HCT116 (cell line): ENCODE measurements at regions not wholly inside any gene's neighbourhood (a gene's known extent, or its start where the extent isn't known, plus 50 kb on each side); places are given as distances from the start of the nearest gene placed in this dataset.

Source experiments
- ATAC-seq: fragments of 200-7000 bp; cut with Tn5 transposase; 2 replicates; pipeline ENCODE4 v1.9.1; 2020; ENCODE audit warnings: mild to moderate bottlenecking, moderate library complexity
- BruUV-seq: library from RNA; stranded (reverse); fragments of 400-500 nt; replicated peaks from 2 replicates; lab custom pipeline; 2021; lab: Mats Ljungman, UMichigan
- CTCF ChIA-PET: fragments of 300-600 bp; sonication (Branson Sonifier 250); formaldehyde crosslinking; loops from one replicate; lab custom pipeline; 2021; ENCODE audit warnings: antibody characterized with exemption; lab: Charles Lee
- POLR2A ChIA-PET: fragments of 300-600, 350-600 bp; sonication (Branson Sonifier 250); formaldehyde crosslinking; loops from one replicate; lab custom pipeline; 2021; ENCODE audit warnings: antibody characterized with exemption; lab: Charles Lee
- RAD21 ChIA-PET, 2 experiments: fragments of 300-600 bp; sonication (Branson Sonifier 250); formaldehyde crosslinking; loops; one replicate each; lab custom pipeline; 2023; ENCODE audit warnings: low total read pairs in 2 of 2; ENCODE audit not compliant: uncharacterized antibody in 2 of 2, unreplicated experiment in 2 of 2, low non-redundant PET in 1 of 2; lab: Charles Lee
- DNase-seq: peaks from one replicate; pipeline ENCODE4 v3.0.0-alpha.2; 2010; ENCODE audit warnings: low read depth, low spot score
- H2AFZ ChIP-seq: fragments of 200-600 bp; shearing (Covaris generic), sonication (generic); 2 replicates; pipeline ENCODE4 v1.6.1; 2017; ENCODE audit warnings: low read depth, mixed run types, mixed read lengths, antibody characterized with exemption, low read length; ENCODE audit not compliant: poor library complexity, severe bottlenecking
- H3K27ac ChIP-seq: 2 replicates; pipeline ENCODE4 v1.5.1; 2012; ENCODE audit warnings: low read depth, low read length
- H3K27me3 ChIP-seq: fragments of 200-600 bp; sonication (generic); 2 replicates; pipeline ENCODE4 v1.6.1; 2016; ENCODE audit warnings: mixed run types, low read length, mixed read lengths; ENCODE audit not compliant: insufficient read depth
- H3K36me3 ChIP-seq, 2 experiments: fragments of 200-500 bp in 1 of 2; fragments of 200-600 bp in 1 of 2; sonication (Bioruptor generic) in 1 of 2; sonication (generic) in 1 of 2; 2 replicates each; pipeline versions ENCODE4 v1.5.1 to v1.6.1; 2014 to 2016; ENCODE audit warnings: low read length in 2 of 2, inconsistent platforms in 1 of 2, mixed read lengths in 1 of 2, mixed run types in 1 of 2; ENCODE audit not compliant: insufficient read depth in 2 of 2, control insufficient read depth in 1 of 2
- H3K4me1 ChIP-seq, 2 experiments: fragments of 200-600 bp in 1 of 2; sonication (generic) in 1 of 2; 2 replicates each; pipeline versions ENCODE4 v1.5.1 to v1.6.1; 2012 to 2017; ENCODE audit warnings: low read length in 2 of 2, inconsistent platforms in 1 of 2, mild to moderate bottlenecking in 1 of 2, mixed read lengths in 1 of 2, mixed run types in 1 of 2, moderate library complexity in 1 of 2; ENCODE audit not compliant: insufficient read depth in 2 of 2, control insufficient read depth in 1 of 2
- H3K4me2 ChIP-seq: fragments of 200-600 bp; sonication (generic); 2 replicates; pipeline ENCODE4 v1.6.1; 2017; ENCODE audit warnings: mixed run types, low read length, mixed read lengths
- H3K4me3 ChIP-seq, 2 experiments: fragments of 200-600 bp in 1 of 2; sonication (generic) in 1 of 2; replicated peaks in 1 of 2; 2 replicates each; pipeline ENCODE4 v1.5.1; 2011 to 2016; ENCODE audit warnings: low read length in 2 of 2, control low read depth in 1 of 2, low read depth in 1 of 2, mild to moderate bottlenecking in 1 of 2, mixed read lengths in 1 of 2, mixed run types in 1 of 2
- H3K79me2 ChIP-seq: fragments of 200-600 bp; sonication (generic); 2 replicates; pipeline ENCODE4 v1.6.1; 2017; ENCODE audit warnings: mild to moderate bottlenecking, mixed run types, low read length, moderate library complexity, mixed read lengths; ENCODE audit not compliant: insufficient read depth
- H3K9ac ChIP-seq: fragments of 200-600 bp; sonication (generic); 2 replicates; pipeline ENCODE4 v1.6.1; 2016; ENCODE audit warnings: low read length, mixed read lengths
- H3K9me2 ChIP-seq: fragments of 200-600 bp; sonication (generic), shearing (Covaris generic); 2 replicates; pipeline ENCODE4 v1.6.1; 2017; ENCODE audit warnings: mixed run types, mild to moderate bottlenecking, moderate library complexity; ENCODE audit not compliant: insufficient read depth
- H3K9me3 ChIP-seq, 2 experiments: fragments of 200-500 bp in 1 of 2; fragments of 200-600 bp in 1 of 2; sonication (Bioruptor generic) in 1 of 2; sonication (generic) in 1 of 2; 2 replicates each; pipeline ENCODE4 v1.6.1; 2014 to 2017; ENCODE audit warnings: low read length in 2 of 2, mixed read lengths in 2 of 2, inconsistent platforms in 1 of 2, low read depth in 1 of 2, mild to moderate bottlenecking in 1 of 2, mixed run types in 1 of 2, moderate library complexity in 1 of 2; ENCODE audit not compliant: control insufficient read depth in 1 of 2, insufficient read depth in 1 of 2
- H4K20me1 ChIP-seq: fragments of 200-600 bp; sonication (generic), shearing (Covaris generic); 2 replicates; pipeline ENCODE4 v1.6.1; 2017; ENCODE audit warnings: mixed run types, mild to moderate bottlenecking, moderate library complexity; ENCODE audit not compliant: insufficient read depth
- CBX3 ChIP-seq: IDR thresholded peaks from 2 replicates; pipeline ENCODE4 v1.6.1; 2012; ENCODE audit warnings: low read depth
- CEBPB ChIP-seq: IDR thresholded peaks from 2 replicates; pipeline ENCODE4 v1.6.1; 2012; ENCODE audit warnings: low read depth
- ELF1 ChIP-seq: IDR thresholded peaks from 2 replicates; pipeline ENCODE4 v1.6.1; 2012; ENCODE audit warnings: low read depth, borderline replicate concordance
- EZH2 ChIP-seq: fragments of 200-600 bp; sonication (generic); IDR thresholded peaks from 2 replicates; pipeline ENCODE4 v1.6.1; 2017; ENCODE audit warnings: antibody characterized with exemption, mixed run types
- EZH2phosphoT487 ChIP-seq: fragments of 200-600 bp; IDR thresholded peaks from 2 replicates; pipeline ENCODE4 v1.6.1; 2018; ENCODE audit warnings: antibody characterized with exemption, borderline replicate concordance
- FOSL1 ChIP-seq: IDR thresholded peaks from 2 replicates; pipeline ENCODE4 v1.6.1; 2012; ENCODE audit warnings: low read depth
- JUND ChIP-seq: IDR thresholded peaks from 2 replicates; pipeline ENCODE4 v1.6.1; 2012
- MAX ChIP-seq: IDR thresholded peaks from 2 replicates; pipeline ENCODE4 v1.6.1; 2012
- POLR2A ChIP-seq: IDR thresholded peaks from 2 replicates; pipeline ENCODE4 v1.7.0; 2011; ENCODE audit warnings: borderline replicate concordance; ENCODE audit not compliant: insufficient read depth, insufficient read length; ENCODE audit errors: extremely low read depth
- POLR2AphosphoS5 ChIP-seq: IDR thresholded peaks from 2 replicates; pipeline ENCODE4 v1.6.1; 2011; ENCODE audit warnings: mild to moderate bottlenecking, low read depth, low read length, moderate library complexity
- REST ChIP-seq: IDR thresholded peaks from 2 replicates; pipeline ENCODE4 v1.6.1; 2012; ENCODE audit warnings: low read depth
- SIN3A ChIP-seq: IDR thresholded peaks from 2 replicates; pipeline ENCODE4 v1.6.1; 2012; ENCODE audit warnings: low read depth
- SP1 ChIP-seq: IDR thresholded peaks from 2 replicates; pipeline ENCODE4 v1.6.1; 2012; ENCODE audit warnings: low read depth
- SRF ChIP-seq: IDR thresholded peaks from 2 replicates; pipeline ENCODE4 v1.6.1; 2012; ENCODE audit warnings: low read depth
- TCF7L2 ChIP-seq: IDR thresholded peaks from 2 replicates; pipeline ENCODE4 v1.7.0; 2011; ENCODE audit warnings: borderline replicate concordance, inconsistent platforms; ENCODE audit not compliant: insufficient read depth, insufficient read length; ENCODE audit errors: extremely low read depth
- YY1 ChIP-seq: IDR thresholded peaks from 2 replicates; pipeline ENCODE4 v1.6.1; 2011; ENCODE audit warnings: low read length, low read depth, moderate library complexity, mild to moderate bottlenecking; ENCODE audit not compliant: insufficient replicate concordance; ENCODE audit errors: extremely low read depth
- ZBTB33 ChIP-seq: IDR thresholded peaks from 2 replicates; pipeline ENCODE4 v1.6.1; 2011; ENCODE audit warnings: mild to moderate bottlenecking, low read length, moderate library complexity; ENCODE audit not compliant: insufficient replicate concordance; ENCODE audit errors: extremely low read depth
- ZFX ChIP-seq: fragments of 450-650 bp; IDR thresholded peaks from 2 replicates; pipeline ENCODE4 v1.6.1; 2017
- intact Hi-C: fragments of 100-400 bp; cut with micrococcal nuclease; formaldehyde crosslinking; loops from 2 replicates; pipeline ENCODE4 v1.10.0; 2022

DNA sequence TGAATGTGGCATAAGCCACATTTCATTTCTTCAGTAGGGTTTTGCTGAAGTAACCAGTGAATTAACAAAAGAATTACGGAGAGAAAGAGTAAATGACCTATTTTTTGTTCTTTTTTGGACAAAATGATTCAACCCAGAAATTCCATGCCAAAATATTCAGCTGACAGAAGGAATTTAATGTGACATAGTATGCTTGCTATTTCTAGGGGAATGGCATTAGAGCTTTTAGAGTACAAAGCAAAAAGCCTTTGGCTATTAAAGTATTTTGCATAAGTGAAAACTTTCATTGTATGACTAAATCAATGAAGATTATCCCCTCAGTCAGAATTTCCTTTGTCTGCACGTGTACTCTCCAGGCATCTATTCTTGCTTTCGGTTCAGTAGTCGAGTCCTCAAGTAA is 465.3 kb downstream of the COG6 start:
- POLR2A ChIA-PET = no interaction called here
- H3K9me2 ChIP-seq = no peaks in the 10 kb centered on the region
- RAD21 ChIA-PET = no interaction called here
- DNase-seq = no peak
- H3K9ac ChIP-seq = no peak overlapping the region
- H3K4me1 ChIP-seq = peaks cover 11 to 13% of the 10 kb centered on the region in 2 experiments
- peaks cover 0 to 5% of the 10 kb centered on the region in 2 experiments; a peak in 1 of 4 replicates for H3K9me3 ChIP-seq
- BruUV-seq = no TSS peak
- CTCF ChIA-PET = no interaction called here
- TF ChIP-seq YY1 = no peak
- no peak for TF ChIP-seq ZBTB33
- TF ChIP-seq REST = no peak
- no peak for TF ChIP-seq FOSL1
- TF ChIP-seq ZFX = no peak
- no peak for TF ChIP-seq SIN3A
- TF ChIP-seq JUND = no peak
- no peak for TF ChIP-seq CBX3
- no peak for TF ChIP-seq ELF1
- no peak for TF ChIP-seq POLR2A
- TF ChIP-seq CEBPB = no peak
- no peak for TF ChIP-seq SRF
- TF ChIP-seq EZH2phosphoT487 = no peak
- no peak for TF ChIP-seq POLR2AphosphoS5
- TF ChIP-seq MAX = no peak
- TF ChIP-seq TCF7L2 = no peak
- no peak for TF ChIP-seq EZH2
- no peak for TF ChIP-seq SP1
- no peaks in the 10 kb centered on the region for H3K27me3 ChIP-seq
- no peak overlapping the region for H3K4me2 ChIP-seq
- no peaks in the 10 kb centered on the region for H3K79me2 ChIP-seq
- ATAC-seq = no peak
- intact Hi-C loops = no loop called here
- no peak overlapping the region for H3K4me3 ChIP-seq
- H3K36me3 ChIP-seq = no peaks in the 10 kb centered on the region
- no peaks in the 10 kb centered on the region for H4K20me1 ChIP-seq
- no peak overlapping the region for H3K27ac ChIP-seq
- no peak overlapping the region for H2AFZ ChIP-seq
